ENCODE measurements at regions not wholly inside any gene's neighbourhood (a gene's known extent, or its start where the extent isn't known, plus 50 kb on each side); places are given as distances from the start of the nearest gene placed in this dataset.
A peak's percentile ranks its signal among the peaks of the same experiment; 100 is the strongest.
"Not testable (repeated sequence)": the region's sequence is repeated elsewhere in the genome, so short reads cannot be mapped to it uniquely, and the experiment has no call there.

GRCh38 chr20:29296256-29297230 is 1960.9 kb upstream of the DEFB115 start:
- Mint-ChIP-seq H3K4me3 (no peak overlapping the region), H3K27me3 (no peaks in the 10 kb centered on the region), H3K36me3 (ENCODE audit: low read depth) (peaks cover 3% of the 10 kb centered on the region), H3K27ac (no peak overlapping the region), H3K4me1 (no peaks in the 10 kb centered on the region)
- no peaks in the 10 kb centered on the region for H3K9me3 ChIP-seq (ENCODE audit: control insufficient read depth, low read length, poor library complexity, severe bottlenecking)
- DNase-seq, result no peak
- no peak for ATAC-seq

DNA sequence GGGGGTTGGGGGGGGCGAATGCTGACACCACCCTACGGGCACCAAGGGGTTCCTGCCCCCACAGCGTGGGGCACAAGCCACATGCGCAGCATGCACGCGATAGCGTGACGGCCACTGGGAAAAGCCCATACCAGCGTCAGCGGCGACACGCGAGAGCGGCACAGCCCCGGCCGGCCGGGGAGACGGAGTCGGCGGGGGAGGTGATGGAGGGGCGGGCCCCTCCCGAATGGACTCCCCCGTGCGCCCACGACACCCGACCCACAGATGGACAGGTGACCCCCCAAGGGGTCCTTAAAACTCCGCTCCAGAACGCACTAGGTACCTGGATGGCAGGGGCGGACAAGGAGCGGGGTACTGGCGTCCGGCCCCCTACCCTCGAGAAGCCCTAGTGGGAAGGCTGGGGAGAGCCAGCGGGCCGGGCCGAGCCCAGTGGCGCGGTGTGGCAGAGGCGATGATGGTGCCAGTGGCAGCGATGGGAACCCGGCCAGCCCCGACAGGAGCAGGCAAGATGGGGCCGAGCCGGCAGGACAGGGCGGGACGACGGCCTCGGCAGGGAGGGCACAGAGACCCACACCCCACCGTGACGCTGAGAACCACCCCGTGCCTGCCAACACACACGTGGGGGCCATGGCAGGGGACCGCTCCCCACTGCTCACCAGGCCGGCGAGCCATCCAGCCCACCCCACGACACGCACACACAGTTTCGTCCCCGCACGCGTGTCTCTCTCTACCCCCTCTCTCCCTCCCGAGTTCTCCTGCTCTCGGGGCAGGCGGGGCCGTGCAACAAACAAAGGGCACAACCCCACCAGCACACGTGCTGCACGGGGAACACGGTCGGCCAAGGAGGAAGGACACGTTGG is 1959.8 kb upstream of the DEFB115 start:
- H3K9me3 ChIP-seq (ENCODE audit: control insufficient read depth, low read length, poor library complexity, severe bottlenecking), result no peaks in the 10 kb centered on the region
- Mint-ChIP-seq H3K36me3 (ENCODE audit: low read depth) (peaks cover 3% of the 10 kb centered on the region), H3K27ac (no peak overlapping the region), H3K27me3 (no peaks in the 10 kb centered on the region), H3K4me3 (no peak overlapping the region), H3K4me1 (no peaks in the 10 kb centered on the region)
- DNase-seq, result no peak
- ATAC-seq, result no peak

GRCh38 chr20:29298271-29298590 is 1959.2 kb upstream of the DEFB115 start:
- Mint-ChIP-seq H3K36me3 (ENCODE audit: low read depth) (peaks cover 3% of the 10 kb centered on the region), H3K27me3 (no peaks in the 10 kb centered on the region), H3K27ac (no peak overlapping the region), H3K4me3 (no peak overlapping the region), H3K4me1 (no peaks in the 10 kb centered on the region)
- DNase-seq (no peak), ATAC-seq (no peak)
- no peaks in the 10 kb centered on the region for H3K9me3 ChIP-seq (ENCODE audit: control insufficient read depth, low read length, poor library complexity, severe bottlenecking)

DNA sequence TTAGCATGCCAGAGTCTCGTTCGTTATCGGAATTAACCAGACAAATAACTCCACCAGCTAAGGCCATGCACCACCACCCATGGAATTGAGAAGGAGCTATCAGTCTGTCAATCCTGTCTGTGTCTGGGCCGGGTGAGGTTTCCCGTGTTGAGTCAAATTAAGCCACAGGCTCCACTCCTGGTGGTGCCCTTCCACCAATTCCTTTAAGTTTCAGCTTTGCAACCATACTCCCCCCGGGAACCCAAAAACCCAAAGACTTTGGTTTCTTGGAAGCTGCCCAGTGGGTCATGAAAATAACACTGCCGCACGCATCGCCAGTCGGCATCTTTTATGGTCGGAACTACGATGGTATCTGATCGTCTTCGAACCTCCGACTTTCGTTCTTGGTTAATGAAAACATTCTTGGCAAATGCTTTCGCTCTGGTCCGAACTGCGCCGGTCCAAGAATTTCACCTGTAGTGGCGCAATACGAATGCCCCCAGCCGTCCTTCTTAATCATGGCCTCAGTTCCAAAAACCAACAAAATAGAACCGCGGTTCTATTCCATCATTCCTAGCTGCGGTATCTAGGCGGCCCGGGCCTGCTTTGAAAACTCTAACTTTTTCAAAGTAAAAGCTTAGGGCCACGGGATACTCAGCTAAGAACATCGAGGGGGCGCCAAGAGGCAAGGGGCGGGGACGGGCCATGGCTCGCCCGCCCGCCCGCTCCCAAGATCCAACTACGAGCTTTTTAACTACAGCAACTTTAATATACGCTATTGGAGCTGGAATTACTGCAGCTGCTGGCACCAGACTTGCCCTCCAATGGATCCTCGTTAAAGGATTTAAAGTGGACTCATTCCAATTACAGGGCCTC is 1958.5 kb upstream of the DEFB115 start:
- no peaks in the 10 kb centered on the region for H3K9me3 ChIP-seq (ENCODE audit: control insufficient read depth, low read length, poor library complexity, severe bottlenecking)
- Mint-ChIP-seq H3K27me3 (no peaks in the 10 kb centered on the region), H3K27ac (no peak overlapping the region), H3K4me3 (no peak overlapping the region), H3K36me3 (ENCODE audit: low read depth) (peaks cover 3% of the 10 kb centered on the region), H3K4me1 (no peaks in the 10 kb centered on the region)
- ATAC-seq (no peak), DNase-seq (no peak)

DNA sequence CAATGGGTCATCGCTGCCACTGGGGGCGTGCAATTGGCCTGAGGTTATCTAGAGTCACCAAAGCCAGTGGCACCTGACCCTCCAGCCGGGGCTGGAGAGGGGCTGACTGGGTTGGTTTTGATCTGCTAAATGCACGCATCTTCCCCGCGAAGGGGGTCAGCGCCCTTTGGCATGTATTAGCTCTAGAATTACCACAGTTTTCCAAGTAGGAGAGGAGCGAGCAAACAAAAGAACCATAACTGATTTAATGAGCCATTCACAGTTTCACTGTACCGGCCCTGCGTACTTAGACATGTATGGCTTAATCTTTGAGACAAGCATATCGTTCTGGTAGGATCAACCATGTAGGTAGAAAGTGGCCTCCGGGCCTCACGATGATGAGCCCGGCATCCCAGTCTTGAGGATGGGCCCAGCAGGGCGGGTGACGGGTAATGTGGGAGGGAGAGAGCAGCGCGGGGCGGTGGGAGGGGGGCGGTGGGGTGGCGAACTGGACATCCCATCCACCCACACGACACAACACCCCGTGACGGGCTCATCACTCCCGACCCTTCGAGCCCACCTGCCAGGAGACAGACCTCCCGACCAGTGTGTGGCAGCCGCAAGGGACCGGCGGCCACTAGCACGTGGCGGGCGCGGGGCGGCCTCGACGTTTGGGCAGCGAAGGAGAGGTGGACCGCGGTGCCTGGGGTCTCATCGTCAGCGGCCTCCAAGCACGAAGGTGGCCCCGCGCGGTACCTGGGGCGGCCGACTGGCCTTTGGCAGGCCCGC is 1957.5 kb upstream of the DEFB115 start:
- Mint-ChIP-seq H3K36me3 (ENCODE audit: low read depth) (peaks cover 3% of the 10 kb centered on the region), H3K4me1 (no peaks in the 10 kb centered on the region), H3K27me3 (no peaks in the 10 kb centered on the region), H3K27ac (no peak overlapping the region), H3K4me3 (no peak overlapping the region)
- ATAC-seq (no peak), DNase-seq (no peak)
- H3K9me3 ChIP-seq (ENCODE audit: control insufficient read depth, low read length, poor library complexity, severe bottlenecking), result no peaks in the 10 kb centered on the region

- DNase-seq (no peak), ATAC-seq (no peak)
- peaks cover 3% of the 10 kb centered on the region for H3K36me3 Mint-ChIP-seq (ENCODE audit: low read depth)
These were observed 1956.6 kb upstream of the DEFB115 start for GRCh38 chr20:29300579-29301551.

DNA sequence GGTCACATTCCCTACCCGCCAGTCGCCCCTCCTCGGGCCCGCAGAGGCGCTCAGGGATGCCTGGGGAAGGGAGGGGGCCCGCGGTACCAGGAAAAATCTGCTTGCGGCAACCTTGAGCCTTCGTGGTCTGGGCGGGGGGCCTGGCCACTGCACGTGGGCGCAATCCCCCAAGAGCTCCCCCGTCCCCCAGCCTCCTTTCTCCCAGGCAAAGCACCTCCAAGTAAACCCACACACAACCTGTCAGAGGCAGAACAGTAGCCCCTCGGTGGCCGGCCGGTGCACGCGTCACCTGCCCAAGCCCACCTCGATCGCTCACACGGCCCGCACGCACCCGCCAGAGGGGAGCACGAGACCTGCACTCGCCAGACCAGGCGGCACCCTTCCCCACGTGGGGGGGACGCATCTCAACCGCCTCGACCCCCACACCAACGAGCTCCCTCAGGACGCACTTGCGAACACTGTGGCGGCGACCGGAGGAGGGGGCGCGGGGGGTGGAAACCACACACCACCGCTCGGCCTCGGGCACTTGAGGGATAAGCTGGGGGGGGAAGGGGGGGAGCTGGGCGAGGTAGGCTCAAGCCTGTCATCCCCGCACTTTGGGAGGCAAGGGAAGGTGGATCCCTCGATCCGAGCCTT is 1955.7 kb upstream of the DEFB115 start:
- H3K9me3 ChIP-seq (ENCODE audit: control insufficient read depth, low read length, poor library complexity, severe bottlenecking), result no peaks in the 10 kb centered on the region
- no peak for DNase-seq
- no peak for ATAC-seq
- H3K27me3 Mint-ChIP-seq, result no peaks in the 10 kb centered on the region
- H3K36me3 Mint-ChIP-seq (ENCODE audit: low read depth), result peaks cover 3% of the 10 kb centered on the region
- no peaks in the 10 kb centered on the region for H3K4me1 Mint-ChIP-seq
- no peak overlapping the region for H3K4me3 Mint-ChIP-seq
- H3K27ac Mint-ChIP-seq, result no peak overlapping the region

More at GRCh38 chr20:29300579-29301551, 1956.6 kb upstream of the DEFB115 start:
- no peak overlapping the region for H3K27ac Mint-ChIP-seq
- H3K9me3 ChIP-seq (ENCODE audit: control insufficient read depth, low read length, poor library complexity, severe bottlenecking), result no peaks in the 10 kb centered on the region
- H3K4me3 Mint-ChIP-seq, result no peak overlapping the region
- H3K4me1 Mint-ChIP-seq, result no peaks in the 10 kb centered on the region
- no peaks in the 10 kb centered on the region for H3K27me3 Mint-ChIP-seq

- DNase-seq (no peak), ATAC-seq (no peak)
- Mint-ChIP-seq H3K27me3 (no peaks in the 10 kb centered on the region), H3K36me3 (ENCODE audit: low read depth) (peaks cover 3% of the 10 kb centered on the region), H3K4me1 (no peaks in the 10 kb centered on the region), H3K4me3 (no peak overlapping the region), H3K27ac (no peak overlapping the region)
- no peaks in the 10 kb centered on the region for H3K9me3 ChIP-seq (ENCODE audit: control insufficient read depth, low read length, poor library complexity, severe bottlenecking)
These were observed 1954.4 kb upstream of the DEFB115 start for GRCh38 chr20:29302979-29303644.

DNA sequence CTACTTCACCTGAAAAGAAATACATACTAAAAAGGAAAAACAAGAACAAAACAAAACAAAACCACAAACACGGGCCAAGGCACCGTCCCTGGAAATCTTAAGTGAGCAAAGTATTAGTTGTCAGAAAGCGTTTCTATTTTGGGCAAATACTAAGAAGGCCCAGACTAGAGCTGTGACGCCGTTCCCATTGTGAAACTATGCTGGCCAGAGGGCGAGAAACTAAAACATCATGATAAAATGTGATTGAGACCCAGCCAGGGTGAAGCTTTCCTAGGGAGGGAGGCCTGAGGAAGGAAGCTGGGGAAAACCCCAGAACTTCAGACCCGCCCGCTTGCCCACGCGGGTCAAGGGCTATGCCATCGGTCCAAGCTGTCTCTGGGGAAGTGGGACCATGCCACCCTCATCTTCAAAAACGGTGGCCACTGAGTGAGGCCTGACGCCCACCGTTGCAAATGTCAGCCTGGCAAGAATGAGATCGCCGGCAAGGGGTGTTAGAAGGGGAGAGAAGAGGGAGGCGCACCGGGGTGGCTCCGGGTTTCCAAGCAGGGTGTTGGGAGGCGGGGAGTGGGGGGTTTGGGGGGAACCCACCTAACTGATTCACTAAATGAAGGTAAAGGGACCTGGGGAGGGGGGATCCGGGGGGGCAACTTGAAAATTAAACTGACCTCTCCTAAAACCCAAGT is 1950.9 kb upstream of the DEFB115 start:
- no peak for DNase-seq
- Mint-ChIP-seq H3K27ac (peak overlapping the region; percentile 49), H3K4me3 (peak overlapping the region; percentile 7), H3K27me3 (no peaks in the 10 kb centered on the region), H3K4me1 (peaks cover 3% of the 10 kb centered on the region), H3K36me3 (ENCODE audit: low read depth) (peaks cover 3% of the 10 kb centered on the region)
- ATAC-seq, result peak; percentile 21
- no peaks in the 10 kb centered on the region for H3K9me3 ChIP-seq (ENCODE audit: control insufficient read depth, low read length, poor library complexity, severe bottlenecking)

DNA sequence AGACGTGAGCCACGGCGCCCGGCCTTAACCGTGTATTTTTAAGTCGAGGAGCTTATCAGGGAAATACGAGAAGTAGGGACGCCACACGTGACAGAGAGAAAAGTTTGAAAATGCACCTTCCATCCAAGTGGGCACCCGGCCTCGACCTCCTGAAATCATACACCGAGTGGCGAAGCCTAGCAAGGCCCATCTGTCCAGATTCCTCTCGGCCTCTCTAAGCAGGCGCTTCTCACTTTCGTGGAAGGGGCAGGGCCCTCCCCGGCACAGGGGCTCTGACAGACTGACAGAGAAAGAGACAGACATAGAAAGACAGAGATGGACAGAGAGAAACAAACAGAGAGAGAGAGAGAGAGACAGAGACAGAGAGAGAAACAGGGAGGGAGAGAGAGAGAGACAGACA is 1950.0 kb upstream of the DEFB115 start:
- H3K36me3 Mint-ChIP-seq (ENCODE audit: low read depth); ATAC-seq; H3K27ac Mint-ChIP-seq; H3K27me3 Mint-ChIP-seq; DNase-seq; H3K9me3 ChIP-seq (ENCODE audit: control insufficient read depth, low read length, poor library complexity, severe bottlenecking); H3K4me1 Mint-ChIP-seq: not testable (repeated sequence)
- H3K4me3 Mint-ChIP-seq, result peak overlapping the region; percentile 0

Measured in T-helper 17 cell (primary cell).